ENCODE measurements at regions not wholly inside any gene's neighbourhood (a gene's known extent, or its start where the extent isn't known, plus 50 kb on each side); places are given as distances from the start of the nearest gene placed in this dataset.
"Not testable (repeated sequence)": the region's sequence is repeated elsewhere in the genome, so short reads cannot be mapped to it uniquely, and the experiment has no call there.

DNA sequence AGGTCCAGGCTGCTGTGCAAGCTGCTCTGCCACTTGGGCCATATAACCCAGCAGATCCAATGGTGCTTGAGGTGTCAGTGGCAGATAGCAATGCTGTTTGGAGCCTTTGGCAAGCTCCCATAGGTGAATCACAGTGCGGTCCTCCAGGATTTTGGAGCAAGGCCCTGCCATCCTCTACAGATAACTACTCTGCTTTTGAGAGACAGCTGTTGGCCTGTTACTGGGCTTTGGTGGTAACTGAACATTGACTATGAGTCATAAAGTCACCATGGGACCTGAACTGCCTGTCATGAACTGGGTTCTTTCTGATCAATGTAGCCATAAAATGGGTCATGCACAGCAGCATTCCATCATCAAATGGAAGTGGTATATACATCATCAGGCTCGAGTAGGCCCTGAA lies 92.0 kb upstream of the IGLL5 start:
- not testable (repeated sequence) for DNase-seq (ENCODE audit: low read depth in 4 of 4, low spot score in 3 of 4)

DNA sequence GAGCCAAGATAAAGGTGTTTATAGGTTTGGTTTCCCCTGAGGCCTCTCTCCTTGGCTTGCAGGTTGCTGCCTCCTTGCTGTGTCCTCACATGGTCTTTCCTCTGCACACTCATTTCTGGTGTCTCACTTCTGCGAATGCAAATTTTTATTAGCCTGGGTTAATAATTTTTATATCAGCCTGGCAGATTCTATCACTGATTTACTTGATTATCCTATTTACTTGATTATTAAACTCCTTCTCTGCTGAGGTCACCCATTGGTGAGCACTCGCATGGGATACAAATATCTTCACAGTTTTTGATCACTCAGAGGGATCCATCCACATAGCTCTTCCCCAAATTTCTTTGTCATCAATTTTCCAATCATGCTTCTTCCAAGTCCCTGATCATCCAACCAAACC lies 90.9 kb upstream of the IGLL5 start:
- DNase-seq (ENCODE audit: low read depth in 4 of 4, low spot score in 3 of 4): no peak

DNA sequence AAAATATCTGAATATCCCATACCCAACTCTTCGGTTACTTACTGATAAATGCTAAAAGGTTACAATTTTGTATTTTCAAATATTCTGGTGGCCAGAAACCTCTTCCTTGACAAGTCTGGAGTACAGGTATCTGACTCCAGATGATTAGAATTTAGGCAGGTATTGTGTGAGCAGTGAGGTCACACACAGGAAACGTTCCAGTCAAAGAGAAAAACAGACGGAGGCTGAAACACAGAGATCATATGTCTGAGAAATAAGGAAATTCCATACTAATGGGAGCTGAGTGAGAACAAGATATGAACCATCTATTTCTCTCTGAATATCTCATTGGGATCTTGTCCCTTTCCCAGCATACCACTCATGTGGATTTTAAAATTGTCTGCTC lies 89.4 kb upstream of the IGLL5 start:
- no peak for DNase-seq (ENCODE audit: low read depth in 4 of 4, low spot score in 3 of 4)

DNA sequence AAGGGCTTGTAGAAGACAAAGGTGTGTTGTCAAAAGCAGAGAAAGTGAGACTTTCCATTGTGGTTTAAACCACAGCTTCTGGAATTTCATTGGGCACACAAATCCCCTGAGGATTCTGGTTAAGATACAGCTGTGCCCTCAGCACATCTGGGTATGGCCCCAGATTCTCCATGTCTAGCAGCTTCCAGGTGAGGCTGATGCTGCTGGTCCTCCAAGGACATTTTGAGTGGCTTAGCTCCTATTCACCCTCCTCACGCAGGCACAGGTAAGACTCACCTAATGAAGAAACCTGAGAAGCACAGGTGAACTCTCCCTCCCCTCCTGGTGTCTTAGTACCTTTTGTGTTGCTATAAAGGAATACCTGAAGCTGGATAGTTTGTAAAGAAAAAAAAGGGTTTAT lies 88.9 kb upstream of the IGLL5 start:
- DNase-seq (ENCODE audit: low read depth in 4 of 4, low spot score in 3 of 4): no peak

DNA sequence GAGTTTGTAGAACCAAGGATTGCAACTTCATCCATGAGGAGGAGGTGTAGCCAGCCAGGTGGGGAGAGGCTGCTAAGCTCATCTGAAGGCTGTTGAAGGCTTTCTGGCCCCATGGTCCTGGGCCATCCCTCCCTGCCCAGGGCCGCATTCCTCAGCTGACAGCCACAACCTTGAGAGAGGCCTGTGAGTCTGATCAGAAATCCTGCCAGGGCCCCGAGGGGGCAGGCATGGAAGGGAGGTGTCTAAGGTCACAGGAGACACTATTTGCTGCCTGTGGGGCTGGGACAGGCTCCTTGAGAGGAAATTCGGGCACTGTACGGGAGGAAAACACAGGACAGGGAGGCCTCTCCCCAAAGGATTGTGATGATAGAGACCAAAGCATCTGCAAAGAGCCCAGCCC lies 88.1 kb upstream of the IGLL5 start:
- DNase-seq (ENCODE audit: low read depth in 4 of 4, low spot score in 3 of 4): no peak

DNA sequence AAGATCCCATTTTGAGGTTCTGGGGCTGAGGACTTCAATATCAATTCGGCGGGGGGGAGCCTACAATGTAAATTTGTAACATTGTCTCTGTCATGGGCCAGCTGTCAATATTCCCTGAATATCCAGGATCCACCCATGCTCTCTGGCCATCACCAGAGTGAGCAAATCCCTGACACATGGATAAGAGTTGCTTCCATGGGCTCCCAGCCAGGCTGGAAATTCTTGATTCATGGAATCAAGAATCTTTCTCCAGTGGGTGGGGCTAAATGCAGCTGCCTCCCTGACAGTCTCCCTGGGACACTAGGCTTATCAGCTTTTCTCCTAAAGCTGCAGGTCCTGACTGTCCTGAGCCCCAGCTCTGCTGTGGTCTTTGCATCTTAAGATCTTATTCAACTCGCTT lies 86.9 kb upstream of the IGLL5 start:
- no peak for DNase-seq (ENCODE audit: low read depth in 4 of 4, low spot score in 3 of 4)

DNA sequence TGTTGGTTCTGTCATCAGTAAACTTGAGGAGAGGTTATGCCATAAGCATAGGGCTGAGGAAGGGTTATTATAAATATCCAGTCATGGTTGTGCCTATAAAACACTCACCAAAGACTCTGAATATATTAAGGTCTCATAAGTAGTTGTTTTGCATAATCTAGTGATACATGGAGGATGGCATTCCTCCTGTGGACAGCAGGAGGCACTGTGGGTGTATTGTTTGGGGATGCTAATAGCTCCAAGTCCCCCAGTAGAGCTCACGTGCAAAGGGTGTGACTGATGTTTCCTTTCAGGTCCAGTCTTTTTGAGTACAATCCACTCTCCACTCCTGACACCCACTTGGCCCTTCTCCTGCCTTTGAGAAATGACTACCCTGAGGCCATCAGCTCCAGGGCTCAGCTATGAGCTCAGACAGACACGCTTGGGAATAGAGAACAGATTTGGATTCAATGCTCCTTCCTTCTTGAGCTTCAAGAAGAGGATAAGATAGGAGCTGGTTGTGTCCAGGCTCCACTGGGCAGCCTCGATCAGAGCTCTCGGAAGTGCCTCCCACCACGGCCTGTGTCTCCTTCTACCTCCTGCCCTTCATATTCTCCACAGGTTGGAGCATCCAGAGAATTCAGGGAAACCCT lies 85.2 kb upstream of the IGLL5 start:
- no peak for DNase-seq (ENCODE audit: low read depth in 4 of 4, low spot score in 3 of 4)

DNA sequence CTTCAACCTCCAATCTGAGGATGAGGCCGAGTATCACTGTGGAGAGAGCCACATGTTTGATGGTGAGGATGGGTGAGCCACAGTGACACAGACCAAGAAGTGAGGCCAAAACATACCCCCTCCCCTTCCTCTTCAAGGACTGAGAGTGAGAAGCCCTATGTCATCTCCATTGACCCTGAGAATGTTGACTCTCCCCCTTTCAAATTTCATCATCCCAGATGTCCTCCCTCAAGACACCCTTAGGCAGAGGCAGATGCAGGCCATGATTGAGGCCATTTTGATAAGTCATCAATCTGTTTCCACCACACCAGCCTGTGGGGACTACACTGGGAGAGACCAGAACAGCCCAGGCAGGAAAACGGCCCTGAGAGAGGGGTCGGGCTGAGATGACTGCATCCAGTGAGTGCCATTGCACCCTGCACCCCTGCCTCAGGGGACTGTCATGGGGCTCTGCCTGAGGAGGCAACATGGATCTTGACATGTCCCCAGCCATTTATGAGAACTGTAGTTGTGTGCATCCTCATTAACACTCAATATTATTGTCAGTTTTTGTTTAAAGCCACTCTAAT lies 84.2 kb upstream of the IGLL5 start:
- no peak for DNase-seq (ENCODE audit: low read depth in 4 of 4, low spot score in 3 of 4)

DNA sequence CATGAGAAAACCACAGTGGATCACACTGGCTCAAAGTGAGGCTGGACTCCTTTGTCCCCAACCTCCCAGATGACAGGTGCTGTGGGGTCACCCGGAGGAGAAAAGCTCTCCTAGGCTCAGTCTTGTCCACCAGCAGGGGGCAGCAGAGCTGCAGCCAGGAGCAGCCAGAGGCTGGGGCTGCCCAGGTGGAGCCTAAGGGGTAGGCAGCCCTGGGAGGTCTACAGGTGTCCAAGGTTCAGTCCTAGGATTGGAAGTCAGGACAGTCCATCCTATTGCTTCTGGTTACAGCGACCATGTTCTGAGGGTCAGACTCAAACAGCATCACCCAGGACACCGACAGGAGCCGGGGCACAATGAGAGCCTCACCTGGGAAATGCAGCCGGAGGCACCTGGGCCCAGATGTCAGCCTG lies 77.6 kb upstream of the IGLL5 start:
- peak; percentile 15 to 35 (median 22) for DNase-seq (ENCODE audit: low read depth in 4 of 4, low spot score in 3 of 4)

DNA sequence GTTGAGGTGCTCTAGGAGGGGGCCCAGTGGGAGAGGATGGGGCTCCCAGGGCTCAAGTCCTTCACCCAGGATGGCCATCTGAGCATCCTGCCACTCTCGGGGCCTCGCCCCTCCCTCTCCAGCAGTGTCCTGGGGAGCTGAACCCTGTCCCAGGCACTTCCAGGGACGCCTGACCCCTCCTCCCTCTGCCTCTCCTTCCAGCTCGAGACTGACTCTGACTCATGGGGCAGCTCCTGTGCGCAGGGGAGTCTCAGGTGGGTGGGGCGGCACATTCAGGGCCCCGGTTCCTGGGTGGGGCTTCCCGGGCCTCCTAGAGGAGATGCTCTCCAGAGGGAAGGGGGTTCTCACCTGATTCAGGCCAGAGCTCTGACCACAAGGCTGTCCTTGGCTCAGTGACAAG lies 77.1 kb upstream of the IGLL5 start:
- no peak for DNase-seq (ENCODE audit: low read depth in 4 of 4, low spot score in 3 of 4)

DNA sequence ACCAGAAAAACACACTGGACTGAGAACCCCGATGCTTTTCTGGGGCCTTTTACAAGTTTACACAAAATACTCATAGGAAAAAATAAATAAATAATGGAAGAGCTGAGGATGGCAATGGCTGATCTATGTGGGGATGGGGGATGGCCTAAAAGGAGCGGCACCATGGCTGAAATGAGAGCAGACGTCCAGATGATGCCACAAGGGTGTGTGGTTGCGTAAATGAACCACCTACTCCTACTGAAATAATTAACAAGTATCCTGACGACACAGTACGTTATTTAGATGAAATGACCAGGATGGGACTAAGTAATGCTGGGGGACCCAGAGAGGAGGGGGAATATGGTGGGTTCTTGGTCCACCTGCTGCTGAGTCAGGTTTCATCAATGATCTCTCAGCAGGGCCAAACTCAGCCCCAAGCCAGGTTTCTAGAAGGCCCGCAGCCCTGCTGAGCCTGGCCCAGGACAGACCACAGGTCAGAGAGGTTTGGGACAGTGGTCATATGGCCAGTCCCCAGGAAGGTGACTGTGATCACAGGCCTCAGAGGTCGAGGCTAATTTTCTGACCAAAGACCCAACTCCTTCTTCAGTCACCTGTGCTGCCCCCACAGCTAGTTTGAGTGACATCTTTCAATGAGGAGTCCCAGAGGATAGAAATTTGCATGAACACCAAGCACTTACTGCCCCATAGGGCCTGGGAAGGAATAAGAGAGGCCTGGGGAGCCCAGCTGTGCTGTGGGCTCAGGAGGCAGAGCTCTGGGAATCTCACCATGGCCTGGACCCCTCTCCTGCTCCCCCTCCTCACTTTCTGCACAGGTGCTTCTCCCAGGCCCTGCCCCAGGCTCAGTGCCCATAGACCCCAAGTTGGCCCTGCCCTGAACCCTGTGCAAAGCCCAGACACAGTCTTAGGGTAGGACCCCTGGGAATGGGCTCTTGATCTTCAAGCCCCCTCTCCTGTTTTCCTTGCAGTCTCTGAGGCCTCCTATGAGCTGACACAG lies 76.3 kb upstream of the IGLL5 start:
- no peak for DNase-seq (ENCODE audit: low read depth in 4 of 4, low spot score in 3 of 4)

DNA sequence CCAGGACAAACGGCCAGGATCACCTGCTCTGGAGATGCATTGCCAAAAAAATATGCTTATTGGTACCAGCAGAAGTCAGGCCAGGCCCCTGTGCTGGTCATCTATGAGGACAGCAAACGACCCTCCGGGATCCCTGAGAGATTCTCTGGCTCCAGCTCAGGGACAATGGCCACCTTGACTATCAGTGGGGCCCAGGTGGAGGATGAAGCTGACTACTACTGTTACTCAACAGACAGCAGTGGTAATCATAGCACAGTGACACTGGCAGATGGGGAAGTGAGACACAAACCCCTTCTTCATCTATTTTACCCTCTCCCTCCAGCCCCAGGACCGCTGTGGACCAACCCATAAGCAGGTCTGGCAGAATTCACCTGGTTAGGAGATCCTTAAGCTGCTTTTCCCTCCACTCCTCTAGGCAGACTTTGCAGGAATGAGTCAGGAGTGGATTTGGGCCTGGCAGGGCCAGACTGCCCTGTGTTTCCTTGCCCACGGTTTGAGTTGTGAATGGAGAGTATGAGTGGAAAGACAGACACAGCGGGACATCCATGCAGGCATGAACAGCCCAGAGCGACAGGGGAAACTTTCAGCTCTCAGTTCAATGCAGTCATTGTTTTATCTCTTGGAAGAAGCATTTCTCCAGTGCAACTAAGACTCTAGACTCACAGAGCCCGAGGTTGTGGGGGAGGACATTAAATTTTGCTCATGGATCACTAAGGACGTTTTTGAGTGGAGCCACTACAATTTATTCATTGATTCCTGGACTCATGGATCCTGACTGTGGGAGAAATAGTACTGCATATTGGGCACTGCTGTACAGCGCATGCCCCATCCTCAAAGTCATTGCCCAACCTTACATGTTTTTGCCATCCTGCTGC lies 75.3 kb upstream of the IGLL5 start:
- DNase-seq (ENCODE audit: low read depth in 4 of 4, low spot score in 3 of 4): no peak

DNA sequence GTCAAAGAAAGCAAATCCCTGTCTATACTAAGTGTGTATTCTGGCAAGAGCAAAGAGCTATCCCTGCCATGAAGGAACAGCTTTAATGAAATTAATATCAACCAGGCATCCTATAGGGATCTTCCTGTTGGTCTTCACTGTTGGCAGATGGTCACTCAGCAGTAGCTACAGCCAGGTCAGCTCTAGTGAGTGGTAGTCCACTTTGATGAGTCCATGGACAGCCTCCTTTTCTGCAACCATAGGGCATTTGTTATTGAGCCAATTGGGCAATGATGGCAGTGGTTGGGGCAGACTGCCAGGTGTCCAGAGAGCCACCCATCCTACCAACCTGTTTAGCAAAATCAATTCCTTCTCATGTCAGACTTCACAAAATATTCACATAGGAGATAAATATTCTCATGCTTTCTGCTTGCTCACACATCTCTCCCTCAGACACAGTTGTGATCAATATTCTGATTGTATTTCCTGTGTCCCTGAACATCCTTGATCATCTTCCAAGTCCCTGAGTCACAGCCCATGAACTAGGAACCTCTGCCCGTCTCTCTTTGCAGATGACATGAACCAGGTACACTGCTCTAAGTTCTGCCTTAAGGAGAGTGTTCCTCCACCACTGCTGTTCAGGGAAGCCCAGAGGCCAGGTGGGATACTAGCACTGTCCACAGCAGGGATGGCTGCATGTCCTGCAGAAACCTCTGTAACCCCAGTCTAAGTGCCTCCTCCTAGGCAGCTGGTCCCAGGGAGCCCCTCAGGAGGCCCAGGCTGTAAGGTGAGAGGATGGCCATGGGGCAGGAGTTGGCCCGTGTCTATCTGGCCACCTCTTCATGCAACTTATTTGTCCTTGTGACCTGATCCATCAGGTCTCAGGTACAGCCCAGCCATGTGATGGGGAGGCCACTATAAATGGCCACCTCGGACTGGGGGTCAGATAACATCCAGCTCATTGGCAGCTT lies 74.2 kb upstream of the IGLL5 start:
- DNase-seq (ENCODE audit: low read depth in 4 of 4, low spot score in 3 of 4): no peak

DNA sequence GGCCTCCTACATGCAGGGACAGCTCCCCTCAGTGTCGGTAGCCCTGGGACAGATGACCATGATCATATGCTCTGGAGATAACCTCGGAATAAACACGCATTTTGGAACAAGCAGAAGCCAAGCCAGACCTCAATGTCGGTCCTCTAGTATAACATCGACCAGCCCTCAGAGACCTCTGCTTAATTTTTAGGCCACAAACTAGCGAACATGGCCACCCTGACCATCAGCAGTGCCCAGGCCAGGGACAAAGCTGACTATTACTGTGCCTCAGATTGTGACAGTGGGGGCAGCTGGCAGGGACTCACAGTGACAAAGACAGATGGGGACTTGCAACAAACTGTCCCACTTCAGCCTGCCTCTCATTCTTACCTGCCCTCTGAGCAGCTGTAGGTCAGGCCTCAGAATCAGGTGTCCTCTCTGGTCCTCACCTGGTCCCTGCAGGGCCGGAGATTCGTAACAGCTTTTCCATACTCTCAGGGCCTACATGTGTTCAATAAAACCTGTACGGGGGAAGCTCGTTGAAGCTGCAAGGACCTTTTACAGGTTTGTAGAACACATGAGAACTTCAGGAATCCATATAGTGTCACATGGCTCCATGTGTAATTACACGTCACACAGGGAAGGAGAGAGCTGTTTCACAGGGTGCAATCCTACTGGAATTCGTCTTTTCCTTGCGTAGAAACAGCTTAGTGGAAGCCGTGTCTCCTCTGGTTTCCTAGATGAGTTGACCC lies 72.8 kb upstream of the IGLL5 start:
- no peak for DNase-seq (ENCODE audit: low read depth in 4 of 4, low spot score in 3 of 4)

DNA sequence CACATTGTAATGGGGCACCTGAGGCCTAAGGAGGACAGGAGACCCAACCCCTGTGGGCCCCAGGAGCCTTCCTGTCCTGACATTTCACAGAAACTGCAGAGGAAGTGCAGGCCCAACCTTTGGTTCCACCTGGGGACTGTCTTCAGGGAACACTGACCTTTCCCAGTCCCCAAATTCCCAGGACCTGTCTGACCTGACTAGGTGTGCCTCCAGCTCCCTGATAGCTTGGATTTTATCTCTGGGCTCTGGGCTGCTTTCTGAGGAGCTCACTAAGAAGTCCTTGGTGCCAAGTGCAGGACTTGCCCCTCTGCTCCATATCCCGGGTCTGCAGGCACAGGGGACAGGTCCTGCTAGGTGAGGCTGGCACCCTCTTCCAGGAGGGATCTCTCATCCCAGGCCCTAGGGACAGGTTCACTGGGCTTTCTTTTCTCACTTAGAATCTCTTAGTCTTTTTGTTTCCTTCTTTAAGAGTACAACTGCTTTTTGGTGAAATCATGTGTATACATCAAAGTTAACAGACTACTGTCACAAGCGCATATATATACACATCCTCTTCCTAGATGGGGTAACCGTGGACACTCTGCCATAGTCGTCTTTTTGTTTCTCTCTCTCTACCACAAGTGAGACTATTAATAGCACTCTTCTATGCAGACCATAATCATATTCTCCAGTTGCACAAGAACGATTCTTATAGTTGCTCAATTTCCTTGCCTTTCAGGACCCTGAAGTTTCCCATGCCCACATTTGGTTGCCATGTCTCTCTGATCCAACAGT lies 72.0 kb upstream of the IGLL5 start:
- no peak for DNase-seq (ENCODE audit: low read depth in 4 of 4, low spot score in 3 of 4)

DNA sequence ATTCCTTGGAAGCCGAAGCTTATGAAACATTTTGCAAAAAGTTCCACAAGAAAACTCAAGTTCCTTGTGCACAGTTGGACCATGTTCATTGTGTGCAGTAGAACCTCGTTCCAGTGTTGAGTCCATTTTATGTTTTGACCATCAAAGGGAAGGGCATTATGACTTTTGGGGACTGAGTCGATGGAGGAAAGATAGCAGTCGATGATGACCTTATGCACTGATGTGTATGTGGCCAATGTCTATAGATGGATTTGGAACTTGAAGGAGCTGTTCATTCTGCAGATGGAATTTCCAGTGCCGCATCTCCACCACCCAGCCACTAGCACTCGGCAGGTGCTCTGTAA lies 71.5 kb upstream of the IGLL5 start:
- DNase-seq (ENCODE audit: low read depth in 4 of 4, low spot score in 3 of 4): no peak

DNA sequence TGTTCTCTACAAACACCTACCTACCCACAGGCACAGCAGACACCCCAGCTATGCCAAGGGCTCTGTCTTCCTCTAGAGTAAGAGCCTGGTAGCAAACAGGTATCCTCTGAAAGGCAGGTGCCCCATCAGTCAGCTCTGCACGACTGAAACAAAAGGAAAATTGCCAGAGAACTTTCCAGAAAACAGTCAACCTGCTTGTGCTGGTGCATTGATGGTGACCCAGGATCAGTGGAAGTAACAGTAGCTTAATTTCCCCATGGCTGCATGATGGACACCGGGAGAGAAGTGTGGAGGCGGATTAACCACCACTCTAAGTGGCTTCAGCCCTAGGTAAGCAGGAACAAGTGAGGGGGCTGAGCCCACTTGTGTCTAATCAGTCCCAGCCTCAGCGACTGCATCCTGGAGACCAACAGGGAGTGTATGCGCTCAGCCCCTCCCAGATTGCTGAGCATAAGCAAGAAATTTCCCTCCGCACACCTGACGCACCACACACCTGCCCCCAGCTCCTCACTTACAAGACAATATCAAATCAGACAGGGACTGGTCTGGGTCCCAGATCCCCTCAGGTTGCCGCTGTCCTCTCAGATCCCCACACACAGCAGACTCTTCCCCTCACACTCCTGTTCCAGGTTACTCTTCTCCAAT lies 70.7 kb upstream of the IGLL5 start:
- no peak for DNase-seq (ENCODE audit: low read depth in 4 of 4, low spot score in 3 of 4)
